H1 (cell line): ENCODE measurements at regions not wholly inside any gene's neighbourhood (a gene's known extent, or its start where the extent isn't known, plus 50 kb on each side); places are given as distances from the start of the nearest gene placed in this dataset.

Experiments used
- CTCF ChIA-PET: fragments of 300-600 bp; sonication (Branson Sonifier 250); formaldehyde crosslinking; loops from one replicate; lab custom pipeline; 2021; ENCODE audit not compliant: partially characterized antibody; lab: Charles Lee
- POLR2A ChIA-PET: fragments of 300-600 bp; sonication (Branson Sonifier 250); formaldehyde crosslinking; loops from one replicate; lab custom pipeline; 2021; ENCODE audit warnings: inconsistent platforms; ENCODE audit not compliant: partially characterized antibody; lab: Charles Lee
- DNase-seq, 2 experiments: peaks; one replicate each; pipeline versions ENCODE4 v3.0.0 to v3.0.0-alpha.2; 2010 to 2022; ENCODE audit warnings: low spot score in 2 of 2, low read depth in 1 of 2, mixed read lengths in 1 of 2
- FAIRE-seq: peaks from 2 replicates; lab custom pipeline; 2011; peaks lifted over from hg19 to GRCh38; lab: Jason Lieb, UNC
- H2AFZ ChIP-seq: 2 replicates; pipeline ENCODE4 v1.8.1; 2012; ENCODE audit warnings: low read length, inconsistent platforms
- H2AK5ac ChIP-seq: 2 replicates; pipeline ENCODE4 v1.6.1; 2013; ENCODE audit warnings: low read depth, low read length
- H2BK120ac ChIP-seq: replicated peaks from 2 replicates; pipeline ENCODE3; 2013; ENCODE audit warnings: low read depth, low read length, inconsistent platforms
- H2BK12ac ChIP-seq: 2 replicates; pipeline ENCODE4 v1.6.1; 2013; ENCODE audit warnings: low read depth, low read length
- H2BK15ac ChIP-seq: 2 replicates; pipeline ENCODE4 v1.6.1; 2013; ENCODE audit warnings: low read length
- H2BK20ac ChIP-seq: 2 replicates; pipeline ENCODE4 v1.6.1; 2013; ENCODE audit warnings: low read length
- H2BK5ac ChIP-seq: 2 replicates; pipeline ENCODE4 v1.6.1; 2013; ENCODE audit warnings: low read depth, low read length
- H3K14ac ChIP-seq: 2 replicates; pipeline ENCODE4 v1.6.1; 2013; ENCODE audit warnings: inconsistent platforms; ENCODE audit not compliant: insufficient read length
- H3K18ac ChIP-seq: 2 replicates; pipeline ENCODE4 v1.6.1; 2013; ENCODE audit warnings: low read length; ENCODE audit errors: extremely low read depth
- H3K23ac ChIP-seq: 2 replicates; pipeline ENCODE4 v1.6.1; 2013; ENCODE audit warnings: inconsistent platforms; ENCODE audit not compliant: insufficient read length
- H3K23me2 ChIP-seq: 2 replicates; pipeline ENCODE4 v1.6.1; 2013; ENCODE audit warnings: low read depth, low read length
- H3K27ac ChIP-seq: 2 replicates; pipeline ENCODE4 v1.6.1; 2011; ENCODE audit warnings: low read depth, low read length, inconsistent platforms
- H3K27me3 ChIP-seq, 4 experiments: replicated peaks in 1 of 4; 1 replicate in 1 of 4; 2 replicates in 3 of 4; pipeline versions ENCODE4 v1.6.1 to v1.8.1; 2011 to 2013; ENCODE audit warnings: low read length in 3 of 4, mild to moderate bottlenecking in 3 of 4, inconsistent platforms in 2 of 4, mixed read lengths in 2 of 4, moderate library complexity in 1 of 4; ENCODE audit not compliant: control insufficient read depth in 3 of 4, insufficient read depth in 3 of 4; ENCODE audit errors: extremely low read depth in 1 of 4
- H3K36me3 ChIP-seq, 4 experiments: 2 replicates each; pipeline versions ENCODE4 v1.6.1 to v1.8.1; 2011 to 2013; ENCODE audit warnings: mild to moderate bottlenecking in 4 of 4, low read length in 3 of 4, moderate library complexity in 2 of 4, control low read depth in 1 of 4, inconsistent platforms in 1 of 4; ENCODE audit not compliant: insufficient read depth in 4 of 4, control insufficient read depth in 2 of 4
- H3K4ac ChIP-seq: replicated peaks from 2 replicates; pipeline ENCODE3; 2013; ENCODE audit warnings: low read length, low read depth, mixed read lengths, inconsistent platforms; ENCODE audit not compliant: insufficient read length
- H3K4me1 ChIP-seq, 4 experiments: replicated peaks in 1 of 4; 1 replicate in 1 of 4; 2 replicates in 3 of 4; pipeline versions ENCODE4 v1.6.1 to v1.8.1; 2011 to 2013; ENCODE audit warnings: low read length in 3 of 4, inconsistent platforms in 2 of 4, mixed read lengths in 1 of 4; ENCODE audit not compliant: insufficient read depth in 4 of 4, control insufficient read depth in 3 of 4
- H3K4me2 ChIP-seq, 2 experiments: 2 replicates each; pipeline versions ENCODE4 v1.6.1 to v1.8.1; 2011 to 2013; ENCODE audit warnings: low read depth in 2 of 2, low read length in 2 of 2, control low read depth in 1 of 2, inconsistent platforms in 1 of 2, mild to moderate bottlenecking in 1 of 2; ENCODE audit not compliant: insufficient read depth in 1 of 2
- H3K4me3 ChIP-seq, 4 experiments: fragments of 200-600, 300-600 bp in 1 of 4; sonication (generic), shearing (Covaris generic), sonication (Bioruptor Twin) in 1 of 4; 2 replicates each; pipeline versions ENCODE4 v1.5.1 to v1.8.1; 2011 to 2016; ENCODE audit warnings: low read length in 4 of 4, low read depth in 3 of 4, control low read depth in 2 of 4, inconsistent platforms in 2 of 4, mild to moderate bottlenecking in 2 of 4, mixed read lengths in 1 of 4, moderate library complexity in 1 of 4; ENCODE audit not compliant: insufficient read depth in 2 of 4; ENCODE audit errors: extremely low read depth in 1 of 4
- H3K56ac ChIP-seq: replicated peaks from 2 replicates; pipeline ENCODE3; 2013; ENCODE audit warnings: low read depth, mild to moderate bottlenecking, mixed read lengths, low read length, inconsistent platforms; ENCODE audit not compliant: insufficient read length
- H3K79me1 ChIP-seq: 2 replicates; pipeline ENCODE4 v1.6.1; 2013; ENCODE audit warnings: low read depth, low read length, control low read depth
- H3K79me2 ChIP-seq, 2 experiments: 2 replicates each; pipeline versions ENCODE4 v1.6.1 to v1.8.1; 2012 to 2013; ENCODE audit warnings: low read length in 2 of 2, mild to moderate bottlenecking in 2 of 2, inconsistent platforms in 1 of 2; ENCODE audit not compliant: insufficient read depth in 2 of 2, control insufficient read depth in 1 of 2
- H3K9ac ChIP-seq, 4 experiments: replicated peaks in 1 of 4; 1 replicate in 1 of 4; 2 replicates in 3 of 4; pipeline versions ENCODE4 v1.6.1 to v1.8.1; 2011 to 2013; ENCODE audit warnings: low read depth in 3 of 4, low read length in 3 of 4, control low read depth in 2 of 4, mild to moderate bottlenecking in 2 of 4, moderate library complexity in 2 of 4, inconsistent platforms in 1 of 4; ENCODE audit errors: extremely low read depth in 1 of 4
- H3K9me3 ChIP-seq, 2 experiments: 2 replicates each; pipeline versions ENCODE4 v1.6.1 to v1.8.1; 2012 to 2013; ENCODE audit warnings: mild to moderate bottlenecking in 2 of 2, moderate library complexity in 2 of 2, control low read depth in 1 of 2, inconsistent platforms in 1 of 2, low read depth in 1 of 2, low read length in 1 of 2, mixed read lengths in 1 of 2; ENCODE audit not compliant: insufficient read depth in 2 of 2
- H4K20me1 ChIP-seq, 2 experiments: replicated peaks in 1 of 2; 2 replicates each; pipeline versions ENCODE3 to v1.8.1; 2011 to 2013; ENCODE audit warnings: inconsistent platforms in 2 of 2, low read length in 2 of 2, mild to moderate bottlenecking in 1 of 2; ENCODE audit not compliant: insufficient read depth in 2 of 2, control insufficient read depth in 1 of 2
- H4K5ac ChIP-seq: 2 replicates; pipeline ENCODE4 v1.6.1; 2013; ENCODE audit warnings: low read length, low read depth, mixed read lengths, inconsistent platforms; ENCODE audit not compliant: insufficient read length
- H4K8ac ChIP-seq: 2 replicates; pipeline ENCODE4 v1.8.0; 2013; ENCODE audit warnings: mild to moderate bottlenecking, moderate library complexity, low read length, inconsistent platforms; ENCODE audit not compliant: insufficient read depth; ENCODE audit errors: extremely low read depth
- H4K91ac ChIP-seq: replicated peaks from 2 replicates; pipeline ENCODE3; 2013; ENCODE audit warnings: low read length, mixed read lengths, inconsistent platforms; ENCODE audit not compliant: insufficient read length
- SUZ12 ChIP-seq: fragments of 200-600 bp; sonication (generic); IDR thresholded peaks from 2 replicates; pipeline ENCODE4 v1.6.1; 2012; ENCODE audit warnings: mild to moderate bottlenecking, inconsistent platforms, low read length, moderate library complexity, mixed read lengths
- WGBS, 2 experiments: shearing (Covaris generic) in 1 of 2; methylation state at CpG; one replicate each; pipeline versions ENCODE4 v1.1.6 to v1.1.7; 2013 to 2015; ENCODE audit warnings: low lambda C conversion rate in 2 of 2, mixed read lengths in 2 of 2, inconsistent platforms in 1 of 2, low coverage in 1 of 2, missing lambda C conversion rate in 1 of 2; ENCODE audit not compliant: insufficient replicate concordance in 2 of 2, insufficient coverage in 1 of 2, insufficient read length in 1 of 2; ENCODE audit errors: extremely low coverage in 1 of 2, missing lambda C conversion rate in 1 of 2; 5-methylcytosine and 5-hydroxymethylcytosine counted together

GRCh38 chr18:55034742-55035141 lies 75.5 kb upstream of the CCDC68 start:
- Histone ChIP-seq H2BK120ac (no peak overlapping the region), H3K23me2 (no peaks in the 10 kb centered on the region), H3K4me3 (no peak overlapping the region), H3K4me1 (no peaks in the 10 kb centered on the region; a peak in 1 of 7 replicates), H3K4me2 (no peak overlapping the region), H3K27ac (no peak overlapping the region), H3K14ac (no peak overlapping the region), H3K27me3 (no peaks in the 10 kb centered on the region), H3K18ac (no peak overlapping the region), H3K9me3 (no peaks in the 10 kb centered on the region), H4K5ac (no peak overlapping the region), H3K4ac (no peak overlapping the region), H2BK15ac (no peak overlapping the region), H4K91ac (no peak overlapping the region), H3K23ac (no peak overlapping the region), H2BK5ac (no peak overlapping the region), H3K79me1 (no peaks in the 10 kb centered on the region), H3K36me3 (no peaks in the 10 kb centered on the region), H2AK5ac (no peak overlapping the region), H3K9ac (no peak overlapping the region), H2BK20ac (no peak overlapping the region), H2BK12ac (no peak overlapping the region), H4K20me1 (no peaks in the 10 kb centered on the region), H3K56ac (no peak overlapping the region), H4K8ac (no peak overlapping the region), H2AFZ (no peak overlapping the region), H3K79me2 (no peaks in the 10 kb centered on the region)
- DNase-seq (no peak), FAIRE-seq (no peak)
- ChIA-PET CTCF (interaction anchor here (1.0 kb wide), 1 partner anchor 16 kb away, joined by 3 read pairs; no protein-coding TSS in a partner anchor), POLR2A (no interaction called here)
- WGBS, 2 experiments: 88% methylated on average over 4 of the region's 4 CpGs; no CpG with 5 or more reads in 1 of the 2 experiments
- no peak for TF ChIP-seq SUZ12
